HCT116 (cell line): ENCODE measurements at regions not wholly inside any gene's neighbourhood (a gene's known extent, or its start where the extent isn't known, plus 50 kb on each side); places are given as distances from the start of the nearest gene placed in this dataset.

ENCODE experiments used
- FOSL1 ChIP-seq: IDR thresholded peaks from 2 replicates; pipeline ENCODE4 v1.6.1; 2012; ENCODE audit warnings: low read depth
- POLR2A ChIP-seq: IDR thresholded peaks from 2 replicates; pipeline ENCODE4 v1.7.0; 2011; ENCODE audit warnings: borderline replicate concordance; ENCODE audit not compliant: insufficient read depth, insufficient read length; ENCODE audit errors: extremely low read depth
- TF ChIP-seq, protein P1 (sequence below), 3 experiments: fragments of 200-600 bp in 1 of 3; sonication (generic) in 1 of 3; IDR thresholded peaks in 2 of 3; conservative IDR thresholded peaks in 1 of 3; 2 replicates each; pipeline ENCODE4 v1.5.1; 2012 to 2017; ENCODE audit warnings: low read depth in 2 of 3, low read length in 2 of 3, antibody characterized with exemption in 1 of 3, borderline replicate concordance in 1 of 3, control low read depth in 1 of 3, mild to moderate bottlenecking in 1 of 3, mixed read lengths in 1 of 3, mixed run types in 1 of 3, moderate library complexity in 1 of 3; ENCODE audit not compliant: insufficient read depth in 1 of 3

DNA sequence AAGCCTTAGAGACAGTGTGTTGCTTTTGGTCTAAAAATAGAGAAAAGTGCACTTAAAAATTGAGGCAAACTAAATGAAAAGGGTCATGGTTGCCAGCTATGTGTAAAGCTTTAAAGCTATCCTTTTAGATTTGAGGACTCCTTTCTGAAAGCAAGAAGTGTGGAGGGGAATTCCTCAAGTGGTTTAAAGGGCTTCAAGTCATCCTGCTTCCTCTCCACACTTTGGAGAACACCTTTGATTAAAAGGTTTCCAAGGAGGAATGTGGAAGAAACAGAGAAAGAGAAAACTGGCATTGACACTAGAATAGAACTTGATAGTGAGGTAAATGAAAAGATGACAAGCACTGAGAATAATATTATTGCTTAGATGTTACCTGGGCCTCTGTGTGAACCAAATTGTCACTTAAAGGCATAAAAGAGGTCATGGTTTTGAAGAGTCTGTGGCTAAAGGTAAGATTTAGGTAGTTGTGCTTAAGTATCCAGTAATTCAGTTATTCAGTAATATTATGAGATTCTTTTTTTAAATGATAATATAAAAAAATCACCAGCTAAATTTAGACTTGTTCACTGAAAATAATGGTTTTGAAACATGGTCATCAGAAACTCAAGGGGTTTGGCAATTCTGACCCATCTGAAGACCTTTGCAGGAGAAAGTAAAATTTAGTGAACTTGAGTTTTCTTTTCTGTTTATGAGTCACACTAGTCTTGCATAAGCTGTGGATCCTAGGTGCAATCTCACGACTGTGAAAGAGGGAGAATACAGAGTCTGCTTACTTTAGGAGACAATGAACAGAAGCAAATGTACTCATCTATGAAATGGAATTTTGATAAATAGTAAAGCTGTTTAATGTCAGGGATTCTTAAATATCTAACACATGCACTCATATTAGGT lies 466.0 kb downstream of the KIF20B start:
- TF ChIP-seq POLR2A: no peak
- TF ChIP-seq, protein P1, sequence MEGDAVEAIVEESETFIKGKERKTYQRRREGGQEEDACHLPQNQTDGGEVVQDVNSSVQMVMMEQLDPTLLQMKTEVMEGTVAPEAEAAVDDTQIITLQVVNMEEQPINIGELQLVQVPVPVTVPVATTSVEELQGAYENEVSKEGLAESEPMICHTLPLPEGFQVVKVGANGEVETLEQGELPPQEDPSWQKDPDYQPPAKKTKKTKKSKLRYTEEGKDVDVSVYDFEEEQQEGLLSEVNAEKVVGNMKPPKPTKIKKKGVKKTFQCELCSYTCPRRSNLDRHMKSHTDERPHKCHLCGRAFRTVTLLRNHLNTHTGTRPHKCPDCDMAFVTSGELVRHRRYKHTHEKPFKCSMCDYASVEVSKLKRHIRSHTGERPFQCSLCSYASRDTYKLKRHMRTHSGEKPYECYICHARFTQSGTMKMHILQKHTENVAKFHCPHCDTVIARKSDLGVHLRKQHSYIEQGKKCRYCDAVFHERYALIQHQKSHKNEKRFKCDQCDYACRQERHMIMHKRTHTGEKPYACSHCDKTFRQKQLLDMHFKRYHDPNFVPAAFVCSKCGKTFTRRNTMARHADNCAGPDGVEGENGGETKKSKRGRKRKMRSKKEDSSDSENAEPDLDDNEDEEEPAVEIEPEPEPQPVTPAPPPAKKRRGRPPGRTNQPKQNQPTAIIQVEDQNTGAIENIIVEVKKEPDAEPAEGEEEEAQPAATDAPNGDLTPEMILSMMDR (IDR thresholded peaks at IDR 0.05 in 2 of 3, conservative IDR thresholded peaks at IDR 0.05 in 1 of 3; ENCODE audit: borderline replicate concordance in 1 of 3, insufficient read depth in 1 of 3, low read depth in 2 of 3, low read length in 2 of 3): no peak
- TF ChIP-seq FOSL1: no peak
